Parathyroid adenoma (tissue), 2 donors: ENCODE measurements at regions not wholly inside any gene's neighbourhood (a gene's known extent, or its start where the extent isn't known, plus 50 kb on each side); places are given as distances from the start of the nearest gene placed in this dataset.
A peak's percentile ranks its signal among the peaks of the same experiment; 100 is the strongest.

ENCODE experiments used
- H2AFZ ChIP-seq: fragments of 300-600 bp; sonication (generic); one replicate; pipeline ENCODE4 v1.7.0; 2017; ENCODE audit warnings: antibody characterized with exemption, mild to moderate bottlenecking
- H3K27ac ChIP-seq: fragments of 300-600 bp; sonication (generic); one replicate; pipeline ENCODE4 v1.7.0; 2017
- H3K27me3 ChIP-seq: fragments of 300-600 bp; sonication (generic); one replicate; pipeline ENCODE4 v1.7.0; 2017; ENCODE audit warnings: low read length; ENCODE audit not compliant: control insufficient read depth, insufficient read depth
- H3K36me3 ChIP-seq: fragments of 300-600 bp; sonication (generic); one replicate; pipeline ENCODE4 v1.7.0; 2017; ENCODE audit warnings: low read length; ENCODE audit not compliant: control insufficient read depth, insufficient read depth
- H3K4me1 ChIP-seq: fragments of 300-600 bp; sonication (generic); one replicate; pipeline ENCODE4 v1.7.0; 2017; ENCODE audit warnings: control low read depth
- H3K4me2 ChIP-seq: fragments of 300-600 bp; sonication (generic); one replicate; pipeline ENCODE4 v1.7.0; 2017; ENCODE audit warnings: low read length
- H3K4me3 ChIP-seq: fragments of 300-600 bp; sonication (generic); one replicate; pipeline ENCODE4 v1.7.0; 2017; ENCODE audit warnings: low read depth, low read length
- H3K79me2 ChIP-seq: fragments of 300-600 bp; sonication (generic); one replicate; pipeline ENCODE4 v1.7.0; 2017; ENCODE audit warnings: control low read depth
- H3K9ac ChIP-seq: fragments of 300-600 bp; sonication (generic); one replicate; pipeline ENCODE4 v1.7.0; 2017; ENCODE audit warnings: mild to moderate bottlenecking
- H3K9me3 ChIP-seq: fragments of 300-600 bp; sonication (generic); one replicate; pipeline ENCODE4 v1.7.0; 2017; ENCODE audit warnings: low read length; ENCODE audit not compliant: control insufficient read depth
- CTCF ChIP-seq: fragments of 300-600 bp; sonication (generic); IDR thresholded peaks from one replicate; pipeline ENCODE4 v1.7.0; 2017; ENCODE audit warnings: antibody characterized with exemption, mild to moderate bottlenecking
- donor health status: primary hyperparathyroidism.

GRCh38 chr11:47914743-47915142 is 65.6 kb upstream of the PTPRJ start:
- peaks cover 31% of the 10 kb centered on the region for H3K4me1 ChIP-seq
- H3K79me2 ChIP-seq, result no peaks in the 10 kb centered on the region
- H3K27ac ChIP-seq, result peak overlapping the region; percentile 89

GRCh38 chr11:47913529-47914244 is 65.5 kb upstream of the NUP160 start:
- H3K9me3 ChIP-seq, result no peaks in the 10 kb centered on the region
- H3K4me2 ChIP-seq, result no peak overlapping the region
- peaks cover 24% of the 10 kb centered on the region for H3K4me1 ChIP-seq
- H3K9ac ChIP-seq, result no peak overlapping the region
- H2AFZ ChIP-seq, result no peak overlapping the region
- H3K27me3 ChIP-seq, result no peaks in the 10 kb centered on the region
- no peak overlapping the region for H3K27ac ChIP-seq
- H3K4me3 ChIP-seq, result no peak overlapping the region
- TF ChIP-seq CTCF, result no peak
- no peaks in the 10 kb centered on the region for H3K36me3 ChIP-seq
- H3K79me2 ChIP-seq, result no peaks in the 10 kb centered on the region

More at GRCh38 chr11:47914743-47915142, 65.6 kb upstream of the PTPRJ start:
- Histone ChIP-seq H3K4me2 (no peak overlapping the region), H3K9me3 (no peaks in the 10 kb centered on the region), H3K4me3 (no peak overlapping the region), H3K36me3 (no peaks in the 10 kb centered on the region), H3K9ac (no peak overlapping the region), H2AFZ (no peak overlapping the region), H3K27me3 (no peaks in the 10 kb centered on the region)
- no peak for TF ChIP-seq CTCF

GRCh38 chr11:47912843-47913437 is 64.8 kb upstream of the NUP160 start:
- no peaks in the 10 kb centered on the region for H3K27me3 ChIP-seq
- no peak overlapping the region for H3K27ac ChIP-seq
- no peaks in the 10 kb centered on the region for H3K9me3 ChIP-seq
- H3K36me3 ChIP-seq, result no peaks in the 10 kb centered on the region
- H3K9ac ChIP-seq, result no peak overlapping the region
- no peak overlapping the region for H3K4me3 ChIP-seq
- H3K79me2 ChIP-seq, result no peaks in the 10 kb centered on the region
- no peak overlapping the region for H2AFZ ChIP-seq
- TF ChIP-seq CTCF, result no peak
- peaks cover 19% of the 10 kb centered on the region for H3K4me1 ChIP-seq
- H3K4me2 ChIP-seq, result no peak overlapping the region

GRCh38 chr11:47911149-47911548 is 63.0 kb upstream of the NUP160 start:
- Histone ChIP-seq H3K27ac (no peak overlapping the region), H3K9me3 (no peaks in the 10 kb centered on the region), H3K79me2 (no peaks in the 10 kb centered on the region), H3K36me3 (no peaks in the 10 kb centered on the region), H3K4me1 (peaks cover 6% of the 10 kb centered on the region), H2AFZ (no peak overlapping the region), H3K4me2 (no peak overlapping the region), H3K9ac (no peak overlapping the region), H3K4me3 (no peak overlapping the region), H3K27me3 (no peaks in the 10 kb centered on the region)
- no peak for TF ChIP-seq CTCF

- H3K4me1 ChIP-seq, result no peaks in the 10 kb centered on the region
- no peak overlapping the region for H3K27ac ChIP-seq
- no peak overlapping the region for H3K9ac ChIP-seq
These were observed 60.0 kb upstream of the NUP160 start for GRCh38 chr11:47908198-47908597.

More at GRCh38 chr11:47908198-47908597, 60.0 kb upstream of the NUP160 start:
- Histone ChIP-seq H2AFZ (no peak overlapping the region), H3K36me3 (no peaks in the 10 kb centered on the region), H3K4me3 (no peak overlapping the region), H3K27me3 (no peaks in the 10 kb centered on the region), H3K9me3 (no peaks in the 10 kb centered on the region), H3K4me2 (no peak overlapping the region), H3K79me2 (no peaks in the 10 kb centered on the region)
- no peak for TF ChIP-seq CTCF
